ENCODE measurements at regions not wholly inside any gene's neighbourhood (a gene's known extent, or its start where the extent isn't known, plus 50 kb on each side); places are given as distances from the start of the nearest gene placed in this dataset.

- TF ChIP-seq POLR2A (IDR thresholded peaks at IDR 0.05; ENCODE audit: control extremely low read depth in 1 of 2, low read depth in 2 of 2, low read length in 2 of 2) (no peak), GABPA (IDR thresholded peaks at IDR 0.05; ENCODE audit: borderline replicate concordance, insufficient read depth, low read length) (no peak), CTCF (IDR thresholded peaks at IDR 0.05; ENCODE audit: control extremely low read depth in 1 of 3, insufficient read depth in 1 of 3, low read depth in 1 of 3, low read length in 3 of 3) (no peak), EZH2 (IDR thresholded peaks at IDR 0.05; ENCODE audit: low read depth, low read length, severe bottlenecking) (no peak)
- TF ChIP-seq, protein P1, sequence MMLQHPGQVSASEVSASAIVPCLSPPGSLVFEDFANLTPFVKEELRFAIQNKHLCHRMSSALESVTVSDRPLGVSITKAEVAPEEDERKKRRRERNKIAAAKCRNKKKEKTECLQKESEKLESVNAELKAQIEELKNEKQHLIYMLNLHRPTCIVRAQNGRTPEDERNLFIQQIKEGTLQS (IDR thresholded peaks at IDR 0.05; ENCODE audit: insufficient read depth, low read depth, low read length), result no peak
Measured at GRCh38 chr10:123323884-123324283, 169.7 kb downstream of the BUB3 start.

All from H1 (cell line).